LNCAP (cell line): ENCODE measurements at regions not wholly inside any gene's neighbourhood (a gene's known extent, or its start where the extent isn't known, plus 50 kb on each side); places are given as distances from the start of the nearest gene placed in this dataset.

Source experiments
- CTCF ChIP-seq: fragments of 450-650 bp; IDR thresholded peaks from 2 replicates; pipeline ENCODE4 v1.5.1; 2017; ENCODE audit warnings: mild to moderate bottlenecking

DNA sequence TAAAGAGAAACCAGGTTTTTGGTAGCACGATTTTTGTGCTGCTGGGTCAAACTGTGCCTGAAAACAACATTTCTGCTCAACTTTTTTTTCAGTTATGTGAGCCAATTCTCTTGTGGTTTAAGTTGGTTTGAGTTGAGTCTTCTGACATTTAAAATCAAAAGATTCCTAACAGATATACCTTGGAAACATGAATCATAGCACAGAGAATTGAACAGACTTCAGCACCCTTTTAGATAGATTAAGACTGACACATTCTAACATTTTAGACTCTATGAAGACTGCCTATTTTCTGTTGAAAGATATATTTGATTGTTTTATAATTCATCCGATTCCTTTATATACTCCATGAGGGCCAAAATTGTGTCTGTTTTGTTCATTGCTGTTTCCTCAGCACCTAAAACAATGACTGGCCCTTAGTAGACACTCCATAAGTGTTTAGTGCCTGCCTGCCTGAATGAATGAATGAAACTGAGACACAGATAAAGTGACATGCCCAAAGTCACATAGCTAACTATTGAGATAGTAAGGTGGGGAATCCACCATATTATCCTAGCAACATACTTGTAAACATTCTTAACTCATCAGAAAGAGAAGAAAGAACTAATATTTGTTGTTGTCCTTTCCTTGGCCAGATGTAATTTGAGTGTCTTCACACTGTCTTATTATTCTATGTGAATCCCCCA, 624.0 kb downstream of the MID1IP1 start:
- no peak for TF ChIP-seq CTCF

GRCh38 chrX:39426101-39426500, 624.8 kb downstream of the MID1IP1 start:
- TF ChIP-seq CTCF, result no peak

GRCh38 chrX:39427492-39427891, 626.2 kb downstream of the MID1IP1 start:
- TF ChIP-seq CTCF, result no peak

DNA sequence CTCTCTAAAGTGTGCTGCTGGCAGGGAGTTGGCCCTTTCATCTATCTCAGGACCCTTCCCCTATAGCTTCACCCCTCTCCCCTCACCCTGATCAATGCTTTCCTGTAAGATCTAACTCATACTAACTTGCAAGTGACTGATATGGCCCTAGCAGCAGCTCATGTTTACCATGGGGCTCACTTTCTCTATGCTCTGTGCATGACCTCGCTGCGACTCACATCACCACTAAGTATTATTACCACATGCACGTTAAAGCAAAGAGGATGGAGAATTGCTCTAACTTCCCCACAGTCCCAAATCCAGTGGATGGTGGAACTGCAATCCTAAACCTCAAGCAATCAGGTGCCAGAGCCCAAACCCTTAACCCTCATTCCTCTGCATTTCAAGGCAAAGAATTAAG, 626.6 kb downstream of the MID1IP1 start:
- TF ChIP-seq CTCF, result no peak

GRCh38 chrX:39430551-39430950, 629.3 kb downstream of the MID1IP1 start:
- TF ChIP-seq CTCF, result no peak

DNA sequence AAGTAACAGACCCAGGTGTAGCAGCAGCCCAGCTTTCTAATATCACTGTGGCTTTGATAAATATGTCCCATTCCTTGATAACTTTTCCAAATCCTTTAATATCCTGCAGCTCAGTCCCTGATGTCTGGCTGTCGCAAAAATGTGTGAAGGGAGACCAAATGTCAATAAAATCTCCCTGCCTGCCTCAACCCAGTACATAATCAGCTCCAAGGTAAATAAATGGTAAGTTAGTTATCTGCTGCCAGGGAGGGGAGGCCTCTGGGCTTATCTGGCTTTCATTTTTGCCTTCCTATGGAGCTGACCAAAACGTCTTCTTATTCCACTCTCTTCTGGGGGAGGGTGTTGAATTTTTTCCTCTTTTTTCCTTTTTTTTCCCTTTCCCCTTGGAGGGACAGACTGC, 630.6 kb downstream of the MID1IP1 start:
- TF ChIP-seq CTCF, result no peak

GRCh38 chrX:39437670-39438441, 636.6 kb downstream of the MID1IP1 start:
- TF ChIP-seq CTCF, result no peak
